ENCODE measurements at regions not wholly inside any gene's neighbourhood (a gene's known extent, or its start where the extent isn't known, plus 50 kb on each side); places are given as distances from the start of the nearest gene placed in this dataset.

GRCh38 chr3:168414149-168414548 lies 318.4 kb upstream of the GOLIM4 start:
- no peak for DNase-seq (ENCODE audit: unreplicated experiment)
- ChIA-PET CTCF (no interaction called here), POLR2A (no interaction called here)
- BruUV-seq (replicated peaks) = no TSS peak
- H3K9me3 Mint-ChIP-seq (ENCODE audit: unreplicated experiment) = no peaks in the 10 kb centered on the region
- peaks cover 41% of the 10 kb centered on the region for H3K27me3 Mint-ChIP-seq (ENCODE audit: insufficient read depth, unreplicated experiment)
- intact Hi-C loops (cut with micrococcal nuclease) = no loop called here
- H3K4me1 Mint-ChIP-seq (ENCODE audit: insufficient read depth, unreplicated experiment) = no peaks in the 10 kb centered on the region
- no peak overlapping the region for H3K27ac Mint-ChIP-seq (ENCODE audit: low read depth, unreplicated experiment)
- TF ChIP-seq CTCF (IDR thresholded peaks at IDR 0.05; ENCODE audit: unreplicated experiment) = no peak
- H3K4me3 Mint-ChIP-seq (ENCODE audit: unreplicated experiment) = no peak overlapping the region
- no peaks in the 10 kb centered on the region for H3K36me3 Mint-ChIP-seq (ENCODE audit: insufficient read depth, unreplicated experiment)

- H3K4me1 Mint-ChIP-seq (ENCODE audit: insufficient read depth, unreplicated experiment) = no peaks in the 10 kb centered on the region
- no TSS peak for BruUV-seq (replicated peaks)
- peaks cover 23% of the 10 kb centered on the region for H3K27me3 Mint-ChIP-seq (ENCODE audit: insufficient read depth, unreplicated experiment)
- no peak overlapping the region for H3K27ac Mint-ChIP-seq (ENCODE audit: low read depth, unreplicated experiment)
- intact Hi-C loops (cut with micrococcal nuclease) = no loop called here
- H3K4me3 Mint-ChIP-seq (ENCODE audit: unreplicated experiment) = no peak overlapping the region
- TF ChIP-seq CTCF (IDR thresholded peaks at IDR 0.05; ENCODE audit: unreplicated experiment) = no peak
- ChIA-PET POLR2A (no interaction called here), CTCF (no interaction called here)
- no peaks in the 10 kb centered on the region for H3K36me3 Mint-ChIP-seq (ENCODE audit: insufficient read depth, unreplicated experiment)
- H3K9me3 Mint-ChIP-seq (ENCODE audit: unreplicated experiment) = no peaks in the 10 kb centered on the region
- DNase-seq (ENCODE audit: unreplicated experiment) = no peak
These were observed 311.7 kb upstream of the GOLIM4 start for GRCh38 chr3:168407381-168407780.

DNA sequence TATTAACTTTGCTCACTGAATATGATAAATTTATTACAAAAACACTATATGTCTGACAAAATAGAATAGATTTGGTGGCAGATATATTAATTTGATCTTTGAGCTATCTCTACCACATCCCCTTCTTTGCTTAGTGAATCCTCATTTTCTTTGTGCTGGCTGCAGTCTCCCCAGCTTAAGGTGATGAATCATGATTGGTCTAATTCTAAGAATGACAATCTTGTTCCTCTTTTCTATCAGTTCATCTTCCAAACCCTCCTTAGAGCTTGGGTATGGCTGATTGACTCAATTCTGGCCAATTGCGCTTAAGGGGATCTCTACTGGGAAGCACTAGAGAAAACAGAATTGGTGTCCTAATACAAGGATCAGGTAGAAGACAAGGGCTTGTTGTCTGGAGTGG lies 309.6 kb upstream of the GOLIM4 start:
- DNase-seq (ENCODE audit: unreplicated experiment) = no peak
- Mint-ChIP-seq H3K27ac (ENCODE audit: low read depth, unreplicated experiment) (no peak overlapping the region), H3K4me3 (ENCODE audit: unreplicated experiment) (no peak overlapping the region), H3K4me1 (ENCODE audit: insufficient read depth, unreplicated experiment) (no peaks in the 10 kb centered on the region), H3K36me3 (ENCODE audit: insufficient read depth, unreplicated experiment) (no peaks in the 10 kb centered on the region), H3K27me3 (ENCODE audit: insufficient read depth, unreplicated experiment) (peaks cover 29% of the 10 kb centered on the region), H3K9me3 (ENCODE audit: unreplicated experiment) (no peaks in the 10 kb centered on the region)
- intact Hi-C loops (cut with micrococcal nuclease) = no loop called here
- ChIA-PET POLR2A (no interaction called here), CTCF (no interaction called here)
- no peak for TF ChIP-seq CTCF (IDR thresholded peaks at IDR 0.05; ENCODE audit: unreplicated experiment)
- BruUV-seq (replicated peaks) = no TSS peak

- POLR2A ChIA-PET = no interaction called here
- no TSS peak for BruUV-seq (replicated peaks)
- intact Hi-C loops (cut with micrococcal nuclease) = no loop called here
- TF ChIP-seq CTCF (IDR thresholded peaks at IDR 0.05; ENCODE audit: unreplicated experiment) = no peak
- Mint-ChIP-seq H3K4me3 (ENCODE audit: unreplicated experiment) (no peak overlapping the region), H3K36me3 (ENCODE audit: insufficient read depth, unreplicated experiment) (no peaks in the 10 kb centered on the region), H3K4me1 (ENCODE audit: insufficient read depth, unreplicated experiment) (no peaks in the 10 kb centered on the region), H3K27me3 (ENCODE audit: insufficient read depth, unreplicated experiment) (peaks cover 59% of the 10 kb centered on the region), H3K9me3 (ENCODE audit: unreplicated experiment) (no peaks in the 10 kb centered on the region), H3K27ac (ENCODE audit: low read depth, unreplicated experiment) (no peak overlapping the region)
- no peak for DNase-seq (ENCODE audit: unreplicated experiment)
- CTCF ChIA-PET = no interaction called here
These were observed 302.8 kb upstream of the GOLIM4 start for GRCh38 chr3:168398371-168399025.
